ENCODE measurements at regions not wholly inside any gene's neighbourhood (a gene's known extent, or its start where the extent isn't known, plus 50 kb on each side); places are given as distances from the start of the nearest gene placed in this dataset.

- no peak for TF ChIP-seq CTCF (IDR thresholded peaks at IDR 0.05; ENCODE audit: poor library complexity, severe bottlenecking)
- TF ChIP-seq REST (IDR thresholded peaks at IDR 0.05; ENCODE audit: borderline replicate concordance), result no peak
- no peak for TF ChIP-seq RAD21 (conservative IDR thresholded peaks at IDR 0.05)
- no peak for TF ChIP-seq POLR2AphosphoS5 (IDR thresholded peaks at IDR 0.05)
- TF ChIP-seq EZH2 (IDR thresholded peaks at IDR 0.05; ENCODE audit: borderline replicate concordance, insufficient read depth, low read length, poor library complexity, severe bottlenecking), result no peak
- no peak for TF ChIP-seq TAF1 (IDR thresholded peaks at IDR 0.05; ENCODE audit: low read depth)
- no peak for TF ChIP-seq EP300 (conservative IDR thresholded peaks at IDR 0.05; ENCODE audit: poor library complexity, severe bottlenecking)
- no peak for TF ChIP-seq MXI1 (conservative IDR thresholded peaks at IDR 0.05; ENCODE audit: poor library complexity, severe bottlenecking)
These were observed 186.9 kb upstream of the PHYHIPL start for GRCh38 chr10:58989486-58990039.
